ENCODE measurements at regions not wholly inside any gene's neighbourhood (a gene's known extent, or its start where the extent isn't known, plus 50 kb on each side); places are given as distances from the start of the nearest gene placed in this dataset.

- TF ChIP-seq CTCF (IDR thresholded peaks at IDR 0.05; ENCODE audit: insufficient read depth, low read length, poor library complexity, severe bottlenecking) = no peak
- DNase-seq (ENCODE audit: extremely low read depth, insufficient read length) = no peak
- Histone ChIP-seq H3K27me3 (replicated peaks; ENCODE audit: control insufficient read depth, insufficient read depth, low read length) (no peaks in the 10 kb centered on the region), H3K4me3 (replicated peaks; ENCODE audit: low read depth, low read length) (no peak overlapping the region), H3K36me3 (ENCODE audit: control insufficient read depth, insufficient read depth, low read length) (no peaks in the 10 kb centered on the region)
These were observed 1403.1 kb downstream of the HACE1 start for GRCh38 chr6:103456652-103457051.

- Histone ChIP-seq H3K36me3 (ENCODE audit: control insufficient read depth, insufficient read depth, low read length) (no peaks in the 10 kb centered on the region), H3K4me3 (replicated peaks; ENCODE audit: low read depth, low read length) (no peak overlapping the region), H3K27me3 (replicated peaks; ENCODE audit: control insufficient read depth, insufficient read depth, low read length) (no peaks in the 10 kb centered on the region)
- no peak for TF ChIP-seq CTCF (IDR thresholded peaks at IDR 0.05; ENCODE audit: insufficient read depth, low read length, poor library complexity, severe bottlenecking)
- DNase-seq (ENCODE audit: extremely low read depth, insufficient read length) = no peak
These were observed 1404.4 kb downstream of the HACE1 start for GRCh38 chr6:103455275-103455674.

- no peak for DNase-seq (ENCODE audit: extremely low read depth, insufficient read length)
- Histone ChIP-seq H3K4me3 (replicated peaks; ENCODE audit: low read depth, low read length) (no peak overlapping the region), H3K36me3 (ENCODE audit: control insufficient read depth, insufficient read depth, low read length) (no peaks in the 10 kb centered on the region), H3K27me3 (replicated peaks; ENCODE audit: control insufficient read depth, insufficient read depth, low read length) (no peaks in the 10 kb centered on the region)
- no peak for TF ChIP-seq CTCF (IDR thresholded peaks at IDR 0.05; ENCODE audit: insufficient read depth, low read length, poor library complexity, severe bottlenecking)
These were observed 1450.2 kb downstream of the HACE1 start for GRCh38 chr6:103409475-103409874.

- TF ChIP-seq CTCF (IDR thresholded peaks at IDR 0.05; ENCODE audit: insufficient read depth, low read length, poor library complexity, severe bottlenecking) = no peak
- DNase-seq (ENCODE audit: extremely low read depth, insufficient read length) = no peak
- Histone ChIP-seq H3K27me3 (replicated peaks; ENCODE audit: control insufficient read depth, insufficient read depth, low read length) (no peaks in the 10 kb centered on the region), H3K4me3 (replicated peaks; ENCODE audit: low read depth, low read length) (no peak overlapping the region), H3K36me3 (ENCODE audit: control insufficient read depth, insufficient read depth, low read length) (no peaks in the 10 kb centered on the region)
These were observed 1454.4 kb downstream of the HACE1 start for GRCh38 chr6:103405321-103405720.

GRCh38 chr6:103404799-103405198 lies 1454.9 kb downstream of the HACE1 start:
- Histone ChIP-seq H3K27me3 (replicated peaks; ENCODE audit: control insufficient read depth, insufficient read depth, low read length) (no peaks in the 10 kb centered on the region), H3K4me3 (replicated peaks; ENCODE audit: low read depth, low read length) (no peak overlapping the region), H3K36me3 (ENCODE audit: control insufficient read depth, insufficient read depth, low read length) (no peaks in the 10 kb centered on the region)
- DNase-seq (ENCODE audit: extremely low read depth, insufficient read length) = no peak
- TF ChIP-seq CTCF (IDR thresholded peaks at IDR 0.05; ENCODE audit: insufficient read depth, low read length, poor library complexity, severe bottlenecking) = no peak

- no peak for DNase-seq (ENCODE audit: extremely low read depth, insufficient read length)
- H3K4me3 ChIP-seq (replicated peaks; ENCODE audit: low read depth, low read length) = no peak overlapping the region
- no peaks in the 10 kb centered on the region for H3K27me3 ChIP-seq (replicated peaks; ENCODE audit: control insufficient read depth, insufficient read depth, low read length)
- no peak for TF ChIP-seq CTCF (IDR thresholded peaks at IDR 0.05; ENCODE audit: insufficient read depth, low read length, poor library complexity, severe bottlenecking)
- no peaks in the 10 kb centered on the region for H3K36me3 ChIP-seq (ENCODE audit: control insufficient read depth, insufficient read depth, low read length)
These were observed 1463.0 kb downstream of the HACE1 start for GRCh38 chr6:103396768-103397167.
